Skeletal muscle satellite cell (primary cell): ENCODE measurements at regions not wholly inside any gene's neighbourhood (a gene's known extent, or its start where the extent isn't known, plus 50 kb on each side); places are given as distances from the start of the nearest gene placed in this dataset.

Experiments
- H3K27me3 ChIP-seq: 2 replicates; pipeline ENCODE4 v1.7.0; 2013; ENCODE audit warnings: low read length; ENCODE audit not compliant: control insufficient read depth, insufficient read depth
- H3K36me3 ChIP-seq: 2 replicates; pipeline ENCODE4 v1.7.0; 2013; ENCODE audit warnings: mild to moderate bottlenecking, control low read depth, low read length; ENCODE audit not compliant: insufficient read depth
- H3K4me1 ChIP-seq: 2 replicates; pipeline ENCODE4 v1.7.0; 2013; ENCODE audit warnings: low read length; ENCODE audit not compliant: control insufficient read depth, insufficient read depth
- H3K4me2 ChIP-seq: 2 replicates; pipeline ENCODE4 v1.7.0; 2013; ENCODE audit warnings: mild to moderate bottlenecking, low read length
- H3K4me3 ChIP-seq: 2 replicates; pipeline ENCODE4 v1.7.0; 2013; ENCODE audit warnings: low read length
- H3K9ac ChIP-seq: 2 replicates; pipeline ENCODE4 v1.7.0; 2013; ENCODE audit warnings: mild to moderate bottlenecking, low read depth, low read length, moderate library complexity
- H3K9me3 ChIP-seq: replicated peaks from 2 replicates; pipeline ENCODE4 v1.7.0; 2013; ENCODE audit warnings: mild to moderate bottlenecking, control low read depth, low read length

GRCh38 chr13:50318887-50319286 lies 303.6 kb downstream of the KCNRG start:
- peaks cover 21% of the 10 kb centered on the region for H3K4me1 ChIP-seq
- no peaks in the 10 kb centered on the region for H3K9me3 ChIP-seq
- H3K27me3 ChIP-seq: no peaks in the 10 kb centered on the region
- H3K4me2 ChIP-seq: no peak overlapping the region
- H3K36me3 ChIP-seq: no peaks in the 10 kb centered on the region
- H3K9ac ChIP-seq: no peak overlapping the region
- H3K4me3 ChIP-seq: no peak overlapping the region

GRCh38 chr13:50319635-50320255 lies 304.5 kb downstream of the KCNRG start:
- peaks cover 25% of the 10 kb centered on the region for H3K4me1 ChIP-seq
- no peak overlapping the region for H3K4me2 ChIP-seq
- H3K36me3 ChIP-seq: no peaks in the 10 kb centered on the region
- H3K9ac ChIP-seq: peak overlapping the region; percentile 28
- no peaks in the 10 kb centered on the region for H3K27me3 ChIP-seq
- no peaks in the 10 kb centered on the region for H3K9me3 ChIP-seq
- H3K4me3 ChIP-seq: no peak overlapping the region

DNA sequence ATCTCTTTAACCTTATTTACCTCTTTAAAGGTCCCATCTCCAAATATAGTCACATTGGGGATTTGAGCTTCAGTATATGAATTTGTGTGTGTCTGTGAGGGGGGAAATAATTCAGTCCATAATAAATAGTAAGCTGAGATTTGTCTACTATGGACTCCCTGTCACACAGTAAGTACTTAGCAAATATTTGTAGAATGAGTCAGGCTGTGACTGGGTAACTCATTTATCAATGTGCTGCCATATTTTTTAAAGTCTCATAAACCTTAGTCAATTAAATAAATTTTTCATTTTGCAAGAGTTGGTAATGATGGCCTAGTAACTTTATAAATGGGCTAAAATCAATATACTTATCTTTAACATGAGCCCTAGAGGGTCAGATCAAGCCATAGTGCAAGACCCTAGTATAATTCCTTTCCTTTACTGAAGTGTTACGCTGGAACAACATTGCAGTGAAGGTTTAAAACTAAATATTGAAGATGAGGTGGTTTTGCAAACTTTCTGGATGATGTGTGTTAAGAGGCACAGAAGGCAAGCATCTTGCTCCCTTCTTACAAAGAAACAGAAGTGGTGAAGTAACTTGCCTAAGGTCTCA lies 305.1 kb downstream of the KCNRG start:
- Histone ChIP-seq H3K4me3 (peak overlapping the region; percentile 19), H3K9ac (peak overlapping the region; percentile 28), H3K9me3 (no peaks in the 10 kb centered on the region), H3K4me2 (no peak overlapping the region), H3K36me3 (no peaks in the 10 kb centered on the region), H3K4me1 (peaks cover 25% of the 10 kb centered on the region), H3K27me3 (no peaks in the 10 kb centered on the region)

GRCh38 chr13:50322006-50322405 lies 306.8 kb downstream of the KCNRG start:
- Histone ChIP-seq H3K4me1 (peaks cover 25% of the 10 kb centered on the region), H3K4me3 (no peak overlapping the region), H3K9ac (no peak overlapping the region), H3K36me3 (no peaks in the 10 kb centered on the region), H3K27me3 (no peaks in the 10 kb centered on the region), H3K4me2 (no peak overlapping the region), H3K9me3 (no peaks in the 10 kb centered on the region)

DNA sequence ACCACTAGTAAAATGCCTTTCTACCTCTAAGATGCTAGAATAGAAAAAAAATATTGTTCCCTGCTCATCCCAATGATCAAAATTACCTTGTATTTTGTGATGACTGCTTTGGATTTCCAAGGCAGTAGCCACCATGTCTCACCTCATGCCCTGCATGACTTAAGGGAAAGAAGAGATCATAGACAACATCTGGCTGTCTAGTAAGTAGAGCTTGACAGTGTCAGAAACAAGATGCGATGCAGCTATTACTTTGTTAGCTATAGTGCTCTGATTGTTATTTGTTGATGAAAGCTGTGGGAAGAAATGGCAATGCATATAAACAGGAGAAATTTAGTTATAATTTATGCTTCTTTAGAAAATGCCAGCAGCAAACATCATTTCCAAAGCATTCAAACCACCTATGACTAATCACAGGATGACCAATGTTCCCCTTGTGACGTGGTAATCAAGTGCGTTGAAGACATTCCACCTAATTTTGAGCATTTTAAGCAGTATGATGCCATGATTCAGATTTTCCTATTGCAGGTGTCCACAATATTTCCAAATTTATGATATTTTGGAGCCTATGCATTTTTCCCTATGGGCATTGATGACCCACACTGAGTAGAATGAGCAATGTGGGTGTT lies 308.3 kb downstream of the KCNRG start:
- H3K27me3 ChIP-seq: no peaks in the 10 kb centered on the region
- no peak overlapping the region for H3K9ac ChIP-seq
- H3K4me3 ChIP-seq: no peak overlapping the region
- H3K4me2 ChIP-seq: no peak overlapping the region
- no peaks in the 10 kb centered on the region for H3K36me3 ChIP-seq
- no peaks in the 10 kb centered on the region for H3K9me3 ChIP-seq
- peaks cover 25% of the 10 kb centered on the region for H3K4me1 ChIP-seq

DNA sequence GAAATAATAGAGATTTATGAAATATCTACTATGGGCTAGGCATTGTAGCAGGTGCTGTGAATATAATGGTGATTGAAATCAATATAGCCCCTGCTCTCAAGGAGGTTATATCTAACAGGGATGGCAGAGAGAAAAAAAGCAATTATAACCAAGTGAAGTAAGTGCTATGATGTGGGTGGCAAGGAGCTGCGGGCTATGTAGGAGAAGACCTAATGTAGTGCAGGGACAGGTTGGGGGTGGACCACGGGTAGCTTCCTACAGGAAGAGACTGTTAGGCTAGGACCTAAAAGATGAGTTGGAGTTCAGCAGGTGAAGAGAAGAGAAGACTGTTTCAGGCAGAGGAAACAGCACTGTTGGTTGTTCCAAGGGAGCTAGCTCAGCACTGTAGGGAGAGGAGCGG lies 311.0 kb downstream of the KCNRG start:
- Histone ChIP-seq H3K27me3 (no peaks in the 10 kb centered on the region), H3K36me3 (no peaks in the 10 kb centered on the region), H3K4me1 (peaks cover 11% of the 10 kb centered on the region), H3K4me3 (no peak overlapping the region), H3K9me3 (no peaks in the 10 kb centered on the region), H3K9ac (no peak overlapping the region), H3K4me2 (no peak overlapping the region)

DNA sequence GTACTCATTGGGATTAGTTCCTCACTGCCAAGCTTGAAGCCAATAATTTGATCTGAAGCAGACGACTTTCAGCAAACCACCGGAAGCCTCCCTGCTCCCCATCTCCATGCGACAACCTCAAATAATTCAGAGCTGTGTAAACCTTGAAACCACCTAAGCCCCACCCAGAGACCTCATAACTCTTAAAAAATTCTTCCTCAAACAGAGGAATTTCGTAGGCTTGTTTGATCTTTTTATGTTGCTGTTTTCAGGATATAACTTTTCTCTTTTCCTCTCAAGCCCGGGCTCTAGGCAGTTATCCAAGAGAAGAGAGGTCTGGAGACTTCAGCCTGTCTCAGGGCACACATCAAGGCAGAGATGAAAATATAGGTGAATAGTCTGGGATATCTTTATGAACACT lies 311.6 kb downstream of the KCNRG start:
- peaks cover 11% of the 10 kb centered on the region for H3K4me1 ChIP-seq
- H3K27me3 ChIP-seq: no peaks in the 10 kb centered on the region

GRCh38 chr13:50334115-50334778 lies 319.0 kb downstream of the KCNRG start:
- Histone ChIP-seq H3K4me3 (no peak overlapping the region), H3K4me2 (no peak overlapping the region), H3K4me1 (no peaks in the 10 kb centered on the region), H3K27me3 (no peaks in the 10 kb centered on the region), H3K36me3 (no peaks in the 10 kb centered on the region), H3K9me3 (no peaks in the 10 kb centered on the region), H3K9ac (no peak overlapping the region)

More for the DNA sequence above, 311.6 kb downstream of the KCNRG start:
- Histone ChIP-seq H3K4me3 (no peak overlapping the region), H3K4me2 (no peak overlapping the region), H3K9me3 (no peaks in the 10 kb centered on the region), H3K9ac (no peak overlapping the region), H3K36me3 (no peaks in the 10 kb centered on the region)

DNA sequence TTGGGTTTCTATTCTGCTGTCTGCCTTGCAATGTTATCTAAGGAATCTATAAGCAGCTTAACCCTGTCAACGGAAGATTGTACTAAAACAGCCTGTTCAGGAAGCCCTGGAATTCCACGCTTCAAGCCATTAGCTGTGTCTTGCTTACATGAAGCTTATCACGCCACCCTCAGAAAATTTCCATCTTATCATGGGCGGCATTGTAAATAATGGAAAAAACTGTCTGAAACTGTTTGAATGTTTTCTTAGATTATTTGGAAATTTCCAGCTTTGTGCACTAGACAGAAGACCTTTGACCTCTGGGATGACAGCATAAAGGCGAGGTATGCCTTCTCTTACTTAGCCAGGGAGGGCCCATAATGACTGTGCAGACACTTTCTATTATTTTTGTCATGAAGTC lies 319.7 kb downstream of the KCNRG start:
- Histone ChIP-seq H3K9ac (no peak overlapping the region), H3K9me3 (no peaks in the 10 kb centered on the region), H3K4me3 (no peak overlapping the region), H3K4me2 (no peak overlapping the region), H3K4me1 (no peaks in the 10 kb centered on the region), H3K27me3 (no peaks in the 10 kb centered on the region), H3K36me3 (no peaks in the 10 kb centered on the region)

DNA sequence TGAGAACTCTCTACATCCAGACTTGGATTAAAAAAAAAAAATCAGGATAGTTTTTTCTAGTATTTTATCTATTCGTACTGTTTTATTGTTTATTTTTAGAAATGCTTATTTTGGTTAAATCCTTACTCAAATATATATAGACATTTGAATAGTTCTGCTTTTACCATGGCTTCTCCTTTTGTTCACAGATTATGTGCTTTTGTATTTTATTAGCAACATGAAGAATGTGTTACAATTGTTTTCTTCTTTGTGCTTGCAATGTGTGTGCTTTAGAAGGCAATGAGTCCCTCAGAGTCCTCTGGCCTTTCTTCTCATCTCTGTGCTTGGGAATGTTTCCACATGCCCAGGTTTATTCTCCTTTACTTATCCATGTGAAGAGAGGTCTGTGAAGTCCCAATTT lies 324.0 kb downstream of the KCNRG start:
- no peaks in the 10 kb centered on the region for H3K9me3 ChIP-seq
- no peaks in the 10 kb centered on the region for H3K4me1 ChIP-seq
- H3K4me3 ChIP-seq: no peak overlapping the region
- no peak overlapping the region for H3K4me2 ChIP-seq
- peaks cover 13% of the 10 kb centered on the region for H3K27me3 ChIP-seq
- no peak overlapping the region for H3K9ac ChIP-seq
- H3K36me3 ChIP-seq: no peaks in the 10 kb centered on the region

GRCh38 chr13:50340146-50340545 lies 324.9 kb downstream of the KCNRG start:
- Histone ChIP-seq H3K4me2 (no peak overlapping the region), H3K27me3 (peaks cover 13% of the 10 kb centered on the region), H3K9me3 (no peaks in the 10 kb centered on the region), H3K4me1 (no peaks in the 10 kb centered on the region), H3K4me3 (no peak overlapping the region), H3K36me3 (no peaks in the 10 kb centered on the region), H3K9ac (no peak overlapping the region)
